Stimulated activated CD4-positive, alpha-beta T cell treated with anti-CD3 and anti-CD28 coated beads, Interleukin-15, amount 100 ng/mL, for 24 hours (primary cell): ENCODE measurements at regions not wholly inside any gene's neighbourhood (a gene's known extent, or its start where the extent isn't known, plus 50 kb on each side); places are given as distances from the start of the nearest gene placed in this dataset.
"Not testable (repeated sequence)": the region's sequence is repeated elsewhere in the genome, so short reads cannot be mapped to it uniquely, and the experiment has no call there.

Experiments used
- DNase-seq: peaks from one replicate; pipeline ENCODE4 v3.0.0-alpha.2; 2020

DNA sequence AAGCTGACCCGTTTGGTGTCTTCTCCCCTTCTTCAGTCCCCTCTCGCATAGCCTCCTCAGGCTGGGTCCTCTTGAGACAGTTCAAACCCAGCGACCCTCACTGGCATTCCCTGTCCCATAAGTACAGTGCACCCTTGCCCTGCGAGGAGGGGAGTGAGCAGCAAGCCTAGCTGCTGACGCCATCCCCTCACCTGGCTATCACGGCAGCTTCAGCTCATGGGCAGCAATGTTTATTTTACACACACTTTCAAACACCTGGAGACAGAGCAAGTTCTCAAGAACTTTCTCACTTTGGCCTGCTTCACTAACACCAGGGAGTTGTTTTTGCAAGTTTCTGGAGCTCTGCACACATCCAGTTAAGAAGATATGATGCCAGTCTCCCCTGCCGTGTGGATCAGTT lies 189.6 kb upstream of the E2F8 start:
- DNase-seq, result no peak

GRCh38 chr11:19429108-19429760 lies 188.5 kb upstream of the E2F8 start:
- no peak for DNase-seq

DNA sequence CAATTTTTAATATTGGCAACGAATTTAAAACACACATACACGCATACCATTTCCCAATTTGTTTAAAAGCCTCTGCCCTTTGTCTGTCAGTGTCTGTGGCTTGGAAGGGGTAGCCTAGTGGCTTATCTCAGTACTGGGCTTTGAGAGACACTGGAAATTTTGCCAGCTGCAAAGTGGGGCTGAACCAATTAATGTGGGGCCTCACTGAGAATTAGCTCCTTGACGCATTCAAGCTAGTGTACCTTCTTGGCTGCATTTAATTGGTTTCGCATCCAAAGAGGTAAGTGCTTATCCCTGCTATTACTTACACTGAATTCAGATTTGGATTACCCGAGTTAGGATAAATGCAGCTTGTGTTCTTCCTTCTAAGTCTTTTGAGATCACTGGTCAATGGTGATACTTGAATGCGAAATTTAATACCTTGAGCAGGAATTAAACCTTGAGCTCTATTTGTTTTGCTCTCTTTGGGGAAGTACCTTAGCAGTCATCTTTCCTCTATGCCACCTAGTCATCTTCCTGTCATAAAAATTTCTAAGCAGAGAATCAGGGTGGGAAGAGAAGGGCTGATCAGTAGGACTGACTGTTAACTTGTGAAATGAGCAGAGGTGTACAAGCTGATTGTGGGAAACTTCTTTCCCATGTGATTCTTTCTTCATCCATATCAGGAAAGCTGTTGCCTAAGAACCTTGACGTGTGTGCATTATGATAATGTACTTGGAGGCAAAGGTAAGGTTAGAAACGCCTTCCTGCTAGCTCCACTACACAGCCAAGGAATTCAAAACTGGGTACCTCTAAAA lies 187.7 kb upstream of the E2F8 start:
- DNase-seq, result no peak

DNA sequence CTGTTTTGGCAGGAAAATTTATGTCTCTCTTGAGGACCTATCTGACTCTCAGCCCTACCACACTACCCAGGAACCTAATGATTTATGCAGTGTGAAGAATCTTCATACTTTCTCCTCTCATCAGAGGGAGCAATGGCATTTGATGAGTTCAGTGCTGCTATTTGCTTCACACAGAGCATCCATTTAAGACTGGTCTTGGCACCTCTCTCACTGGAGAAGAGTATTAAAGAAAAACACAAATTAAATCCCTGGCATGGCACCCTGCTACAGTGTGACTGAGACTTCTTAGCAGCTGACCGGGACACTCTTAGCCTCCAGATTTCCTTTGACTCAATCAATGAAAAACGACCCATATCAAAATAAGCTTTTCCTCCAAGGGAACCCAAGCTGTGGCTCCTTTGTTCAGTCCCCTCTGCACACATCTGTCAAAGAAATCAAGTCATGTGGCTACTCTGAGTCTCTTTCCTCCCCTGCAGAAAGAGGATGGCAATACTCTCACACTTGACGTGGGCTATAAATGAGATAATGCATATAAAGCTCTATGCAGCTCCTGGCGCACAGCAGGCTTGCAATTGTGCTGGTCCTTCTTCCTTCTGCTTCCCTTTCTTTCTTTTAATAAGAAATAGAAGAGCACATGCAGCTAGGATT lies 186.1 kb upstream of the E2F8 start:
- DNase-seq, result no peak

DNA sequence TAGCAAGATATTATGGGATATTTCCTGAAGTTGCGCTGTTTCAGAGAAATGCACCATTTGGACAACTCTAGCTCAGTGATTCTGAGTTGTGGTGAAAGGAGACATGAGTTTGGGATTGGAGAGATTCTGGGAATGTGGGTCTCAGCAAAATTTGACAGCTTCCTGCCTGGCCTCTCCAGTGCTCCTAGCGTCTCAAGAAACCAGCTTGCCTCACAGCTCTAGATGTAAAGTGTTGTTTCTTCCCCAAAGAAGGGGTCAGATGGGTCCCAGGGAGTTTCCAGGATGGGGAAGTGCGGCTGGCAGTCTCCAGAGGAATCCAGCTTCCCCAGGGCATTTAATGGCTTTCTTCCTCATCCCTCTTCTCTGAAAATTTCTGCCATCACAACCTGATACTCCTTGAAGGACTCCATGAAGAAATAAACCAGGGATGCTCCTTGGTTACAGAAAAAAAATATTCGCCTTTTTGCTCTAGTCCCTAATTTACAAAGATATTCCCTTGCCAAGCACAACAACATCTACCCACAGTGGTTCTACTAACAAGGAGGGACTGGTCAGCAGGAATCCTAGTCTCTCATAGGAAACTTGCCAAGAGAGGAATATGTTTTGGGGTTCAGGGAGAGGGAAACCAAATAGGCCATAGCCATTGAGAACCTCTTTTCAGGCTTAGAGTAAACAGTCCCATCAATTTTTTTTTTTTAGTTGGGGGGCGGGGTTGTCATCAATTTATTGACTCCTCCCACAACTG lies 185.4 kb upstream of the E2F8 start:
- DNase-seq, result no peak

- no peak for DNase-seq
These were observed 181.5 kb upstream of the E2F8 start for GRCh38 chr11:19422276-19422675.

DNA sequence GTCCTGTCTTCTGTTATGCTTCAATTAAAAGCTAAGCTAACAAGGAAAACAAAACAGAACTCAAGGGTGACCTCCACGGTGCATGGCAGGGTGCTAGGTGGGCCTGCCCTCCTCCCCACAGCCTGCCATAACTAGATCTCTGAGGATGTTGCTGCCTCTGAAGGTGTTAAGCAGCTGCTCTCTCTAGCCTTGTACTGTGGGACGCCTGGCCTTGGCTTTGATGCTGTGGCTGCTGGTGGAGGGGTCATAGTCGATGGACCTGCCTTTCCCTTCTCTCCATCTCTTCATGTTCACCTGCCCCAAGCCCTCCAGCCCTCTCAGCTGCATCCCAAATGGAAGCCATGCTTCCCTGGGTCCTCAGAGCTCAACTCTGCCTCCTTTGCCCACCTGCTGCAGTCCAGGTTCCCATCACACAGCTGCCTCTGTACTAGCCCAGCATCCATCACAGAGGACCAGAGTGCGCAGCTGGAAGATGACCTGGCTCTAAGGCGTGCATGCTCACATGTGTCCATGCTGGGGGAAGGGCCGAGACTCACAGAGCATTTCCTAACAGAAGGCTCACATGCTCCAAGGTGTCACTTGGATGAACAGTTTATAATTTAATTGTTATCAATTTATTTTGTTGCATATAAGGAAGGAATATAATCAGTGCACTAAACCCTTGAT lies 180.3 kb upstream of the E2F8 start:
- no peak for DNase-seq

DNA sequence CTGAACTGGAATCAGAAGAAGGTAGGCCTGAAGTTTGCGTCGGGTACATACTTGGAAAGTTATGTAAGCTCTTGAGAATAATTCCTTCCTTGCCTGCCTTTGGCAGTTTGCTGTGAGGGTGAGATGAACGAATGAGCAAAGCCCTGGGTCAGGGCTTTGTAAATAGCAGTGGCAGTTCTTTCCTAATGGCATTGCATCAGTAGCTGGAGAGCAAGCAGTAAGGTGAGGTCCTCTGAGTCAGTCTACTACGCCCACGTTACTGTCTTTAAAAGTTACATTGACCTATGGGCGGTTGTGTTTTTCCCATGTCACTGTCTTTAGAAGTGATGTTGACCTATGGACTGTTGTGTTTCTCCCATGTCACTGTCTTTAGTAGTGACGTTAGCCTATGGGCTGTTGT lies 179.1 kb upstream of the E2F8 start:
- DNase-seq, result no peak

DNA sequence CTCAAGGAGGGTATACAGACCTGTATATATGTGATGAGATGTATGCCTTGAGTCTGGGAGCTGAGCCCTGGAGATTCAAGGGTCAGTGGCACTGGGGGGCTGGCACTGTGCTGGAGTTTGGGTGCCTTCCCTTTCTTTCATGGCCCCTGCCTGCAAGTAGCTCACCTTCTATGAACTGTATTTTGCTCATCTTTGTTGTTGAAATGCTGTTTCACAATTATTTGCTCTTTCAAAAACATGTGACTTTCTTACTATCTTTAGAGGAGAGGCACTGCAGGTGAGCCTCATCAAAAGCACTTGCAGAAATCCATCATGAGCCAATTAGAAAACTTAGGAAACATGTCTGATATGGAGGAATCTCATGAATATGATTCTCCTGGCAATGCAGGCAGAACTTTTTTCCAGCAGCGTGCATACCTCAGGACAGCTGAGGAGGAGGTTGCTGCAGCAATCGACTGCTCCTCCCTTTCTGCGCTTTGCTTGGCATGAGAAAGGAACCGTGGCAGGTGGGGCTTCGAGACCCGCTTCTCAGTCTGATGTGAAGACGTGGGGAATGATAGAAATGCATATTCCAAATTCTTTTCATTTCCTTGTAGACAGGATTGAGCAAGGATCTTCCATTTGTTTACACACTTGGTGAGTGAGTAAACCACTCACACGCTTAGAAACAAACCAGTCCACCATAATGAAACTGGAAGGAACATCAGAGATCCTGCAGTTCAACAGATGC lies 178.4 kb upstream of the E2F8 start:
- DNase-seq, result no peak

DNA sequence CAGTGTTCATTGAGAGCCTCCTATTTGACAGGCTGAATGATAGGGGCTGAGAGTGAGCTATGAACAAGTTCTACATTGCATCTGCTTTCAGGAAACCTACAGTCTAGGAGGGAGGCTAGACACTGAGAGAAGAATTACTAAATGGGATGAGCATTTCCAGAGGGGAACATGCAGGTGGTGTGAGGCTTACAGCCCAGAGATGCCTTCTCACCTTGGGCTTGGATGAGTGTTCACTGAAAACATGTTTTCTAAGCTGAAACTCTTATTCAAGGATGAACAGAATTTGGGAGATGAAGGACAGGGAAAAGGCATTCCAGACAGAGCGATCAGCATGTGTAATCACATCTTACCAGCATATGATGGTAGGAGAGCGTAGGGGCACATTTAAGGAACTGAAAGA lies 177.5 kb upstream of the E2F8 start:
- no peak for DNase-seq

GRCh38 chr11:19412070-19412469 lies 171.3 kb upstream of the E2F8 start:
- DNase-seq, result not testable (repeated sequence)

DNA sequence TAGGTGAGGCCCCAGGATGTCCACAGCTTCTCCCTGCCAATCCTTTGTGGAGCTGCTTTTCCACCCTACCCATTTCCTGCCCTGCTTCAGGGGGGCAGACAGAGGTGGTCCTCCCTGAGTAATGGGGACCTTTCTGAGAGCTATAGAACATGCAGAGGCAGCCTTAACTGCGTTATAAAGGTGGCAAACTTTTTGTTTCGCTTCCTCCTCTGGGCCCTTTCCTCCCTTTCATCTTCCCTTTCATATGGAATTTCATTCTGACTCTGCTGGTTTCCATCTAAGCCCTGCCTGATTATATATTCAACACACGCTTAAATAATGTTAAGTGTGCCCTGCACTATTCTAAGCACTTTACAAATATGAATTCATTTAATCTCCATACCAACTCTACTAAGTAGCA lies 169.3 kb upstream of the E2F8 start:
- no peak for DNase-seq

GRCh38 chr11:19409307-19409706 lies 168.6 kb upstream of the E2F8 start:
- DNase-seq, result no peak

DNA sequence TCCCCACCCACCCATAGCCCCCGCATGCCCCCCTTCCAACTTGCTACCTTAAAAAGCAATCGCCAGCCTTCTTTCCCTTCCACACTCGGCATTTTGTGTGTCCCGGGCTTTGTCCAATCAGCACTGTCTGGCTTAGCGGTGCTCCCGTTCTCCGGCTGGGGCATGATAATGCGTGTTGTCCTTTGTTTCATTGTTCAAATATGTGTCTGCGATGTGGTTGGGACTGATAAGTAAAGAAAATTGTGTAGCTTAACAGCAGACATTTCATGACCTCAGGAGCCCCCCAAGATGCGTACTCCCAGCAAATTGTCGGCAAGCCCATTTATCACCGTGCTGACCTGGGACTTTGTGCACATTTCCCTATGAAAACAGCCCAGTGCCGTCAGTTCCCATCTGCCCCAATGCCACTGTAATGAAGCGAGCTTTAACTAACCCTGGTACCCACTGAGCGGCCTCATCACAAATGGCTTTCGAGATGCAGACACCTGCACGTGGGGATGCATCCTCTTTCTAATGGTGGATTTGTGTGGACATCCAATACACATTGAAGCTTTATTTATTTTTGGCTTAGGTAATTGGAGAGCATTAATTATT lies 167.0 kb upstream of the E2F8 start:
- DNase-seq, result no peak

- no peak for DNase-seq
These were observed 165.2 kb upstream of the E2F8 start for GRCh38 chr11:19405966-19406365.

- DNase-seq, result no peak
These were observed 164.0 kb upstream of the E2F8 start for GRCh38 chr11:19404787-19405186.

DNA sequence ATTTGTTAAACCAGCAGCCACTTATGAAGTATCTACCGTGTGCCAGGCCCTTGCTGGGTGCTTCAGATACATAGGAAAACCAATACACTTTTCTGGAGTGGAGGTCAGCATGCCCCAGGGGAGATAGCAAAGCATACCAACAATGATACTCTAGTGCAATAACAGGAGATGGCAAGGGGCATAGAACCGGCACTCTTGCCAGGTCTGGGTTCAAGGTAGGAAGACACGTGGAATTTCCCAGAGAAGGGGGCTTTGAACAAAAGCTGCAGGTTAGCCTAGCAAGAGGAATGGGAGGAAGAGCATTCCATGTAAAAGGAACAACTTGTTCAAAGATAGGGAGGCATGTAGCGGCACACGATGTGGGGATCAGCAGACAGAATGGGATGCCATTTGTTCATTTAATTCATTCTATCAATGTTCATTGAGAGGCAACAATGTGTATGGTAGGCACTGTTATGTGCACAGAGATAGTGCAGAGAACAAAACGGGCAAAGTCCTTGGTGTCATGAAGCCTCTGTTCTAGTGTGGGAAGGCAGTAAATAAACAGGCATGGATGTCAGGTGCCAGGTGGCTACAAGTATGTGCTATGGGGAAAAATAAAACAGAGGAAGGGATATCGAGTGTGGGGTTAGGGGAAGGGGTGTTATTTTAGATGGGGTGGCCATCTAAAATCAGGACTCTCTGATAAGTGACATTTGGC lies 162.6 kb upstream of the E2F8 start:
- no peak for DNase-seq

DNA sequence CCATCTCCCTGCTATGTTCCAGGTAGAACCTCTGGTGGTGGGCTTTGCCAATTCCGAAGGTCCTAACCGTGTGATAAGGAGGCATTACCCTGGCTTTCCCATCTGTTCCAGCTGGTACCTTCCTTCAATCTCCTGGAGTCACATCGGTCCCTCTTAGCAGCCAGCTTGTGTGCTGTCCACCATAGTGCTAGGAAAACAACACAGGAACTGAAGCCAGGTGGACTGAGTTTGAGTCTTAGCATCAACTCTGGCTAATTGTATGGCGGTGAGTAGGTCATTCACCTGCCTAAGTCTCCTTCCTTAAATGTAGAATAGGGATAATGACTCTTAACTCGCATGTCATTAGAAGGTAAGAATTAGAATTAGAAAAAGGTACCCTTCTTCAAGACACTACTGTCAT lies 159.6 kb upstream of the E2F8 start:
- DNase-seq, result no peak

DNA sequence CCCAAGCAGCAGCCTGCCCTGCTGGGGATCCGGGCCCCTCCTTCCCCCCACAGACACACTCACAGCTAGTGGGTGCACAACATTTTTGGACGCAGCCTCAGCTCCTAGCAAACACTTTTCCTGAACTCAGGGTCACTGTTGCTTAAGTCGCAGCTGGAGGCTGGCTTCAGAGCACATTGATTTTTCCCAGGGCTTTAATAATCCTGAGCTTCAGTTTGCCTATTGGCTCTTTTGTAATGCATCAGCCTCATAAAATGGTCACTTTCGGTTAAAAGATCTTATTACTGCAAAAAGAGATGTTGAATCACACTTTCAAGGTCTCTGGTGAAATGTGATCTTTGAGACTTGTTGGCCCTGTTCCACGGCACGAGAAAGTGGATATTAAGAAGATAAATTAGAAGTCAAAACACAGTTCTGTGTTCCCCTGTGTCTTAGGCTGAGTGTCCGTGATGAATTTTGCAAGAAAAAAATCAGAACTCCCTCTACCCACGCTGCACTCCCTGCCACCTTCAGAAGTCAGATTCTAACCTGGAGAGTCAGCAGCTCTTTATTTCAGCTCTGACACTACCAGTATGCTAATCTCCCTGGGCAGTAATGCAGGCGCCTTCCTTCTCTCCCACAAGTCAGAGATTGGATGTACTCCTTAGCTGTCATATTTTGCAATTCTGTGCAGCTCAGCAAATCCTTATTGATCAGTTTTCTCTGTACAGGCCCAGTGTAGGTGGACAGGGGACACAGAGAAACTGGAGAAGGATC lies 158.2 kb upstream of the E2F8 start:
- no peak for DNase-seq

DNA sequence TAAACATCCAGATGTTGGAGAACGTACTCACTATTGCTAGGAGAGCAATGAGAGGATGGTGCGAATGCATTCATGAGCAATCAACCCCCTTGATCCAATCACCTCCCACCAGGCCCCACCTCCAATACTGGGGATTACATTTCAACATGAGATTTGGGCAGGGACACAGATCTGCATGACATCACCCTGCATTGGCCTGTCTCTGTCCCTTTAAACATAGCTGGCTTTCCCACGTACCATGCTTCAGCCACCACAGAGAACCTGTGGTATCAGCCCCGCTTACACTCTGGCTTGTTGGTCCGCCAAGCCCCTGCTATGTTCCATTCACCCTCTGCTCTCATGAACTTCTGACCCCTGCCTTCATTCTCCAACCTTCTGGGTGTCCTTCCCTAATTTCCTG lies 157.5 kb upstream of the E2F8 start:
- no peak for DNase-seq
